H9 (cell line): ENCODE measurements at regions not wholly inside any gene's neighbourhood (a gene's known extent, or its start where the extent isn't known, plus 50 kb on each side); places are given as distances from the start of the nearest gene placed in this dataset.

Experiments
- DNase-seq: peaks from one replicate; pipeline ENCODE4 v3.0.0-alpha.2; 2017
- H2AFZ ChIP-seq: one replicate; pipeline ENCODE4 v1.6.1; 2013; ENCODE audit warnings: mild to moderate bottlenecking, low read length, control low read depth, moderate library complexity
- H2AK5ac ChIP-seq: 2 replicates; pipeline ENCODE4 v1.6.1; 2013; ENCODE audit warnings: low read length, control low read depth, mixed read lengths; ENCODE audit not compliant: insufficient read length
- H2BK120ac ChIP-seq: one replicate; pipeline ENCODE4 v1.6.1; 2013; ENCODE audit warnings: low read depth, mild to moderate bottlenecking, low read length, control low read depth, inconsistent platforms; ENCODE audit not compliant: poor library complexity, severe bottlenecking
- H2BK12ac ChIP-seq: 2 replicates; pipeline ENCODE4 v1.6.1; 2013; ENCODE audit warnings: low read length, control low read depth, mixed read lengths, low read depth; ENCODE audit not compliant: insufficient read length
- H2BK15ac ChIP-seq: 2 replicates; pipeline ENCODE4 v1.6.1; 2013; ENCODE audit warnings: low read depth, low read length, control low read depth
- H2BK20ac ChIP-seq: one replicate; pipeline ENCODE4 v1.6.1; 2013; ENCODE audit warnings: low read depth, mild to moderate bottlenecking, low read length, control low read depth, inconsistent platforms; ENCODE audit not compliant: poor library complexity, severe bottlenecking
- H2BK5ac ChIP-seq: 2 replicates; pipeline ENCODE4 v1.6.1; 2013; ENCODE audit warnings: low read length, control low read depth, mixed read lengths; ENCODE audit not compliant: insufficient read length
- H3K14ac ChIP-seq: 2 replicates; pipeline ENCODE4 v1.6.1; 2013; ENCODE audit warnings: low read length, control low read depth; ENCODE audit not compliant: insufficient read depth
- H3K18ac ChIP-seq: 2 replicates; pipeline ENCODE4 v1.6.1; 2013; ENCODE audit warnings: low read depth, mild to moderate bottlenecking, mixed read lengths, low read length, control low read depth; ENCODE audit not compliant: insufficient read length
- H3K23ac ChIP-seq: 2 replicates; pipeline ENCODE4 v1.6.1; 2013; ENCODE audit warnings: low read length, control low read depth, mixed read lengths, low read depth; ENCODE audit not compliant: insufficient read length
- H3K23me2 ChIP-seq: 2 replicates; pipeline ENCODE4 v1.6.1; 2013; ENCODE audit warnings: low read depth, mild to moderate bottlenecking, mixed read lengths, low read length, control low read depth; ENCODE audit not compliant: insufficient read length, poor library complexity, severe bottlenecking
- H3K27ac ChIP-seq: 2 replicates; pipeline ENCODE4 v1.5.1; 2013; ENCODE audit warnings: low read length, control low read depth, mixed read lengths, low read depth; ENCODE audit not compliant: insufficient read length
- H3K27me3 ChIP-seq: 2 replicates; pipeline ENCODE4 v1.6.1; 2013; ENCODE audit warnings: low read length, control low read depth, inconsistent platforms; ENCODE audit not compliant: insufficient read depth
- H3K4ac ChIP-seq: 2 replicates; pipeline ENCODE4 v1.6.1; 2013; ENCODE audit warnings: low read depth, mild to moderate bottlenecking, control low read depth, inconsistent platforms, low read length, moderate library complexity
- H3K4me1 ChIP-seq: 2 replicates; pipeline ENCODE4 v1.6.1; 2013; ENCODE audit warnings: low read length, control low read depth, inconsistent platforms; ENCODE audit not compliant: insufficient read depth
- H3K4me2 ChIP-seq: 2 replicates; pipeline ENCODE4 v1.6.1; 2013; ENCODE audit warnings: low read length, control low read depth, mixed read lengths; ENCODE audit not compliant: insufficient read length, insufficient read depth
- H3K56ac ChIP-seq: 2 replicates; pipeline ENCODE4 v1.6.1; 2013; ENCODE audit warnings: low read depth, mild to moderate bottlenecking, mixed read lengths, low read length, control low read depth; ENCODE audit not compliant: insufficient read length
- H3K79me1 ChIP-seq: 2 replicates; pipeline ENCODE4 v1.6.1; 2013; ENCODE audit warnings: low read depth, mild to moderate bottlenecking, moderate library complexity, low read length, control low read depth, inconsistent platforms; ENCODE audit not compliant: insufficient read depth, poor library complexity, severe bottlenecking
- H3K79me2 ChIP-seq: 2 replicates; pipeline ENCODE4 v1.6.1; 2013; ENCODE audit warnings: low read length, control low read depth, inconsistent platforms; ENCODE audit not compliant: insufficient read depth
- H3K9ac ChIP-seq: 2 replicates; pipeline ENCODE4 v1.6.1; 2013; ENCODE audit warnings: low read length, control low read depth, mixed read lengths; ENCODE audit not compliant: insufficient read length; ENCODE audit errors: extremely low read depth
- H3K9me3 ChIP-seq: one replicate; pipeline ENCODE4 v1.6.1; 2013; ENCODE audit warnings: low read depth, low read length, inconsistent platforms; ENCODE audit not compliant: control insufficient read depth
- H3T11ph ChIP-seq: one replicate; pipeline ENCODE4 v1.6.1; 2013; ENCODE audit warnings: mild to moderate bottlenecking, low read length, control low read depth, inconsistent platforms
- H4K20me1 ChIP-seq: one replicate; pipeline ENCODE4 v1.6.1; 2013; ENCODE audit not compliant: control insufficient read depth, insufficient read length, insufficient read depth
- H4K5ac ChIP-seq: 2 replicates; pipeline ENCODE4 v1.6.1; 2013; ENCODE audit warnings: low read depth, mild to moderate bottlenecking, mixed read lengths, low read length, control low read depth; ENCODE audit not compliant: insufficient read length
- H4K8ac ChIP-seq: replicated peaks from 2 replicates; pipeline ENCODE4 v1.6.1; 2013; ENCODE audit warnings: low read length, control low read depth, mixed read lengths, low read depth; ENCODE audit not compliant: insufficient read length
- H4K91ac ChIP-seq: 2 replicates; pipeline ENCODE4 v1.6.1; 2013; ENCODE audit warnings: low read depth, mild to moderate bottlenecking, moderate library complexity, mixed read lengths, low read length, control low read depth; ENCODE audit not compliant: insufficient read length
- H3K27ac Mint-ChIP-seq, 3 experiments: 2 replicates in 2 of 3; 3 replicates in 1 of 3; pipeline ENCODE4 v1.8.0; 2020 to 2021; ENCODE audit warnings: mixed read lengths in 3 of 3, mild to moderate bottlenecking in 1 of 3, moderate library complexity in 1 of 3
- H3K27me3 Mint-ChIP-seq: 2 replicates; pipeline ENCODE4 v1.8.0; 2021; ENCODE audit warnings: low read depth, mild to moderate bottlenecking, moderate library complexity, mixed read lengths
- H3K36me3 Mint-ChIP-seq, 3 experiments: 2 replicates in 2 of 3; 3 replicates in 1 of 3; pipeline ENCODE4 v1.8.0; 2020 to 2021; ENCODE audit warnings: low read depth in 3 of 3, mixed read lengths in 3 of 3; ENCODE audit not compliant: insufficient read depth in 1 of 3
- H3K4me1 Mint-ChIP-seq, 2 experiments: 2 replicates each; pipeline ENCODE4 v1.8.0; 2020; ENCODE audit warnings: mixed read lengths in 2 of 2
- H3K4me3 Mint-ChIP-seq, 2 experiments: 2 replicates in 1 of 2; 3 replicates in 1 of 2; pipeline ENCODE4 v1.8.0; 2020 to 2021; ENCODE audit warnings: mild to moderate bottlenecking in 2 of 2, mixed read lengths in 2 of 2, moderate library complexity in 1 of 2
- H3K9me3 Mint-ChIP-seq, 2 experiments: 2 replicates in 1 of 2; 3 replicates in 1 of 2; pipeline ENCODE4 v1.8.0; 2020; ENCODE audit warnings: mild to moderate bottlenecking in 2 of 2, mixed read lengths in 2 of 2, moderate library complexity in 1 of 2
- WGBS: extraction: QIAGEN DNeasy Blood & Tissue Kit; methylation state at CpG from one replicate; pipeline ENCODE4 v1.1.7; 2013; ENCODE audit warnings: missing lambda C conversion rate, low lambda C conversion rate, mixed read lengths; ENCODE audit not compliant: insufficient read length; ENCODE audit errors: extremely low coverage; 5-methylcytosine and 5-hydroxymethylcytosine counted together
- TF ChIP-seq, protein P1 (sequence below): fragments of 200-600 bp; sonication (generic); conservative IDR thresholded peaks from 3 replicates; pipeline ENCODE4 v1.8.0; 2021; ENCODE audit warnings: antibody characterized with exemption, mild to moderate bottlenecking

DNA sequence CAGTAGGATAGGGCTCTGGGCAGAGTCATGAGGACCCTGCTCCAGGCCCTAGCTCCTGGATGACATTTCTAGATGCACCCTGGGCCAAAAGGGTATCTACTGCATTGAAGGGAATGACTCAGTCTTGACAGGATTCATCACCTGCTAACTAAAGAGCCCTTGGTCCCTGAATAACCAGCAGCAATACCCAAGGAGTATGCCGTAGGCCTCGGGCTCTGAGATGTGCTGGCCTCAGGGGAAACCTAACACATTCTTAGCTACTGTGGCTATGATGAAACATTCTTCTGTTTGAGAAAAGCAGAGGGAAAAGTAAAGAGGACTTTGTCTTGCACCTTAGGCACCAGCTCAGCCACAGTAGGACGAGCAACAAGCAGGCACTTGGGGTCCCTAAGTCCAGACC, 89.5 kb upstream of the SLC1A1 start:
- no peaks in the 10 kb centered on the region for H4K20me1 ChIP-seq
- no peak overlapping the region for H3K4me2 ChIP-seq
- H3K9me3 ChIP-seq, result no peaks in the 10 kb centered on the region
- H3K9ac ChIP-seq, result no peak overlapping the region
- Mint-ChIP-seq H3K36me3 (peaks cover 0 to 9% (median 0%) of the 10 kb centered on the region in 3 experiments; a peak in 2 of 7 replicates), H3K9me3 (peaks cover 8 to 13% of the 10 kb centered on the region in 2 experiments; a peak in 3 of 5 replicates), H3K27me3 (no peaks in the 10 kb centered on the region), H3K27ac (no peak overlapping the region; a peak in 1 of 7 replicates), H3K4me1 (peaks cover 10 to 13% of the 10 kb centered on the region in 2 experiments), H3K4me3 (no peak overlapping the region)
- H4K5ac ChIP-seq, result no peak overlapping the region
- H2BK5ac ChIP-seq, result no peak overlapping the region
- H3K79me1 ChIP-seq, result no peaks in the 10 kb centered on the region
- no peak overlapping the region for H3K14ac ChIP-seq
- no peak overlapping the region for H3K27ac ChIP-seq
- no peak overlapping the region for H2BK12ac ChIP-seq
- H3T11ph ChIP-seq, result no peak overlapping the region
- H2AK5ac ChIP-seq, result no peak overlapping the region
- no peak for DNase-seq
- H4K8ac ChIP-seq, result no peak overlapping the region
- TF ChIP-seq, protein P1, sequence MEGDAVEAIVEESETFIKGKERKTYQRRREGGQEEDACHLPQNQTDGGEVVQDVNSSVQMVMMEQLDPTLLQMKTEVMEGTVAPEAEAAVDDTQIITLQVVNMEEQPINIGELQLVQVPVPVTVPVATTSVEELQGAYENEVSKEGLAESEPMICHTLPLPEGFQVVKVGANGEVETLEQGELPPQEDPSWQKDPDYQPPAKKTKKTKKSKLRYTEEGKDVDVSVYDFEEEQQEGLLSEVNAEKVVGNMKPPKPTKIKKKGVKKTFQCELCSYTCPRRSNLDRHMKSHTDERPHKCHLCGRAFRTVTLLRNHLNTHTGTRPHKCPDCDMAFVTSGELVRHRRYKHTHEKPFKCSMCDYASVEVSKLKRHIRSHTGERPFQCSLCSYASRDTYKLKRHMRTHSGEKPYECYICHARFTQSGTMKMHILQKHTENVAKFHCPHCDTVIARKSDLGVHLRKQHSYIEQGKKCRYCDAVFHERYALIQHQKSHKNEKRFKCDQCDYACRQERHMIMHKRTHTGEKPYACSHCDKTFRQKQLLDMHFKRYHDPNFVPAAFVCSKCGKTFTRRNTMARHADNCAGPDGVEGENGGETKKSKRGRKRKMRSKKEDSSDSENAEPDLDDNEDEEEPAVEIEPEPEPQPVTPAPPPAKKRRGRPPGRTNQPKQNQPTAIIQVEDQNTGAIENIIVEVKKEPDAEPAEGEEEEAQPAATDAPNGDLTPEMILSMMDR, result no peak
- H3K27me3 ChIP-seq, result no peaks in the 10 kb centered on the region
- H2BK15ac ChIP-seq, result no peak overlapping the region
- H2BK120ac ChIP-seq, result no peak overlapping the region
- no peaks in the 10 kb centered on the region for H3K79me2 ChIP-seq
- H2BK20ac ChIP-seq, result no peak overlapping the region
- no peak overlapping the region for H3K23ac ChIP-seq
- no peak overlapping the region for H3K18ac ChIP-seq
- H2AFZ ChIP-seq, result no peak overlapping the region
- no peaks in the 10 kb centered on the region for H3K23me2 ChIP-seq
- no peak overlapping the region for H4K91ac ChIP-seq
- H3K56ac ChIP-seq, result no peak overlapping the region
- H3K4me1 ChIP-seq, result no peaks in the 10 kb centered on the region; the same call in 1 of the 2 replicates
- H3K4ac ChIP-seq, result no peak overlapping the region
- no CpG with 5 or more reads among the region's 3 CpGs for WGBS
